B cell (primary cell): ENCODE measurements at regions not wholly inside any gene's neighbourhood (a gene's known extent, or its start where the extent isn't known, plus 50 kb on each side); places are given as distances from the start of the nearest gene placed in this dataset.

Experiments
- ATAC-seq: fragments of 200-7000 bp; cut with Tn5 transposase; one replicate; pipeline ENCODE4 v1.10.0; 2021; ENCODE audit warnings: low read depth, mild to moderate bottlenecking, moderate number of reproducible peaks, moderate library complexity
- CTCF ChIA-PET: fragments of 350-600 bp; sonication (Branson Sonifier 250); formaldehyde crosslinking; loops from one replicate; lab custom pipeline; 2021; ENCODE audit warnings: antibody characterized with exemption, inconsistent platforms; lab: Charles Lee
- POLR2A ChIA-PET: fragments of 350-600 bp; sonication (Branson Sonifier 250); formaldehyde crosslinking; loops from one replicate; lab custom pipeline; 2021; ENCODE audit warnings: antibody characterized with exemption; lab: Charles Lee
- DNase-seq: peaks from one replicate; pipeline ENCODE4 v3.0.0; 2013
- H2AFZ ChIP-seq: 2 replicates; pipeline ENCODE4 v1.6.1; 2012; ENCODE audit warnings: mild to moderate bottlenecking, low read depth, low read length; ENCODE audit not compliant: insufficient read depth, poor library complexity, severe bottlenecking
- H3K27ac ChIP-seq, 2 donors: 1 replicate in 1 of 2; 2 replicates in 1 of 2; pipeline ENCODE4 v1.5.1; 2012 to 2013; ENCODE audit warnings: low read length in 2 of 2, mild to moderate bottlenecking in 2 of 2, moderate library complexity in 1 of 2
- H3K27me3 ChIP-seq, 4 experiments: fragments of 200-600 bp in 1 of 4; sonication (generic) in 1 of 4; replicated peaks in 1 of 4; 1 replicate in 2 of 4; 2 replicates in 2 of 4; pipeline versions ENCODE4 v1.6.1 to v1.7.0; 2013 to 2016; ENCODE audit warnings: low read length in 3 of 4, mild to moderate bottlenecking in 2 of 4, mixed read lengths in 1 of 4, moderate library complexity in 1 of 4; ENCODE audit not compliant: insufficient read depth in 4 of 4, control insufficient read depth in 3 of 4; ENCODE audit errors: control extremely low read depth in 1 of 4
- H3K36me3 ChIP-seq, 2 experiments: replicated peaks in 1 of 2; 1 replicate in 1 of 2; 2 replicates in 1 of 2; pipeline versions ENCODE4 v1.6.1 to v1.7.1; 2013; ENCODE audit warnings: low read length in 1 of 2; ENCODE audit not compliant: insufficient read depth in 2 of 2, control insufficient read depth in 1 of 2; ENCODE audit errors: control extremely low read depth in 1 of 2, extremely low read depth in 1 of 2
- H3K4me1 ChIP-seq, 2 donors: fragments of 200-600 bp in 1 of 2; sonication (generic) in 1 of 2; 1 replicate in 1 of 2; 2 replicates in 1 of 2; pipeline versions ENCODE4 v1.5.1 to v1.6.1; 2013 to 2017; ENCODE audit warnings: low read length in 2 of 2; ENCODE audit not compliant: control insufficient read depth in 2 of 2, insufficient read depth in 2 of 2
- H3K4me2 ChIP-seq: replicated peaks from 2 replicates; pipeline ENCODE3; 2012; ENCODE audit warnings: mild to moderate bottlenecking, low read depth, low read length; ENCODE audit not compliant: poor library complexity, severe bottlenecking
- H3K4me3 ChIP-seq, 5 experiments: fragments of 200-600 bp in 1 of 5; sonication (generic) in 1 of 5; 1 replicate in 3 of 5; 2 replicates in 2 of 5; pipeline versions ENCODE4 v1.5.1 to v1.7.0; 2011 to 2016; ENCODE audit warnings: low read length in 4 of 5, mild to moderate bottlenecking in 4 of 5, low read depth in 2 of 5, control low read depth in 1 of 5, moderate library complexity in 1 of 5; ENCODE audit not compliant: insufficient read depth in 1 of 5; ENCODE audit errors: control extremely low read depth in 1 of 5, extremely low read depth in 1 of 5
- H3K79me2 ChIP-seq: fragments of 200-600 bp; sonication (generic); one replicate; pipeline ENCODE4 v1.6.0; 2016; ENCODE audit warnings: low read length; ENCODE audit not compliant: control insufficient read depth, insufficient read depth
- H3K9ac ChIP-seq: fragments of 200-600 bp; sonication (generic); 2 replicates; pipeline ENCODE4 v1.6.1; 2017; ENCODE audit warnings: mild to moderate bottlenecking, low read length, moderate library complexity
- H3K9me3 ChIP-seq, 3 donors: one replicate each; pipeline versions ENCODE4 v1.6.1 to v1.7.1; 2013; ENCODE audit warnings: low read length in 2 of 3; ENCODE audit not compliant: control insufficient read depth in 2 of 3, insufficient read depth in 1 of 3; ENCODE audit errors: control extremely low read depth in 1 of 3
- H4K20me1 ChIP-seq: 2 replicates; pipeline ENCODE4 v1.6.0; 2012; ENCODE audit warnings: mild to moderate bottlenecking, low read length; ENCODE audit not compliant: insufficient read depth, control insufficient read depth, poor library complexity, severe bottlenecking
- H3K27ac Mint-ChIP-seq: one replicate; pipeline ENCODE4 v1.8.0; 2021; ENCODE audit warnings: mixed read lengths
- H3K27me3 Mint-ChIP-seq: one replicate; pipeline ENCODE4 v1.8.0; 2021; ENCODE audit warnings: mixed read lengths
- H3K4me1 Mint-ChIP-seq: one replicate; pipeline ENCODE4 v1.8.0; 2021; ENCODE audit warnings: mixed read lengths
- H3K4me3 Mint-ChIP-seq: one replicate; pipeline ENCODE4 v1.8.0; 2021; ENCODE audit warnings: mixed read lengths
- H3K9me3 Mint-ChIP-seq: one replicate; pipeline ENCODE4 v1.8.0; 2022; ENCODE audit warnings: mixed read lengths; ENCODE audit not compliant: insufficient read depth
- CTCF ChIP-seq: fragments of 200-600 bp; IDR thresholded peaks from one replicate; pipeline ENCODE4 v1.8.0; 2022; ENCODE audit warnings: antibody characterized with exemption, mild to moderate bottlenecking
- EZH2 ChIP-seq: IDR thresholded peaks from 2 replicates; pipeline ENCODE4 v1.6.1; 2012; ENCODE audit warnings: borderline replicate concordance, low read depth, mild to moderate bottlenecking, moderate library complexity, low read length; ENCODE audit not compliant: insufficient read depth, poor library complexity, severe bottlenecking
- WGBS: methylation state at CpG from one replicate; pipeline ENCODE4 v1.1.5; 2013; ENCODE audit warnings: missing lambda C conversion rate; ENCODE audit not compliant: insufficient coverage; 5-methylcytosine and 5-hydroxymethylcytosine counted together
- intact Hi-C: fragments of 100-400 bp; cut with micrococcal nuclease; formaldehyde crosslinking; loops from one replicate; pipeline ENCODE4 v1.10.0; 2022

- no peak overlapping the region for H3K27ac Mint-ChIP-seq
- CTCF ChIA-PET = no interaction called here
- ATAC-seq (no peak), DNase-seq (no peak)
- Histone ChIP-seq H3K4me3 (no peak overlapping the region), H3K27ac (no peak overlapping the region), H4K20me1 (no peaks in the 10 kb centered on the region), H3K4me1 (no peaks in the 10 kb centered on the region), H3K27me3 (no peaks in the 10 kb centered on the region), H2AFZ (no peak overlapping the region), H3K79me2 (no peaks in the 10 kb centered on the region), H3K36me3 (no peaks in the 10 kb centered on the region), H3K4me2 (no peak overlapping the region), H3K9ac (no peak overlapping the region), H3K9me3 (peaks cover 4 to 9% (median 6%) of the 10 kb centered on the region in 3 donors)
- intact Hi-C loops = no loop called here
- H3K4me1 Mint-ChIP-seq = no peaks in the 10 kb centered on the region
- H3K27me3 Mint-ChIP-seq = peaks cover 18% of the 10 kb centered on the region
- peaks cover 2% of the 10 kb centered on the region for H3K9me3 Mint-ChIP-seq
- whole genome bisulfite sequencing = 78% methylated on average over 8 of the region's 11 CpGs
- POLR2A ChIA-PET = no interaction called here
- no peak for TF ChIP-seq EZH2
- no peak for TF ChIP-seq CTCF
- no peak overlapping the region for H3K4me3 Mint-ChIP-seq
Measured at GRCh38 chr2:129913695-129914495, 65.6 kb upstream of the RAB6C start.

GRCh38 chr2:129914538-129915302 lies 64.7 kb upstream of the RAB6C start:
- ATAC-seq (no peak), DNase-seq (no peak)
- Histone ChIP-seq H3K9ac (no peak overlapping the region), H3K36me3 (no peaks in the 10 kb centered on the region), H3K4me2 (no peak overlapping the region), H2AFZ (no peak overlapping the region), H3K79me2 (no peaks in the 10 kb centered on the region), H3K4me1 (no peaks in the 10 kb centered on the region), H3K27ac (no peak overlapping the region), H4K20me1 (no peaks in the 10 kb centered on the region), H3K27me3 (no peaks in the 10 kb centered on the region), H3K4me3 (no peak overlapping the region), H3K9me3 (peaks cover 4 to 14% (median 10%) of the 10 kb centered on the region in 3 donors)
- WGBS = 90% methylated on average over 11 of the region's 11 CpGs
- POLR2A ChIA-PET = no interaction called here
- CTCF ChIA-PET = no interaction called here
- intact Hi-C loops = no loop called here
- peaks cover 2% of the 10 kb centered on the region for H3K9me3 Mint-ChIP-seq
- no peak overlapping the region for H3K27ac Mint-ChIP-seq
- H3K27me3 Mint-ChIP-seq = peaks cover 18% of the 10 kb centered on the region
- H3K4me3 Mint-ChIP-seq = no peak overlapping the region
- no peaks in the 10 kb centered on the region for H3K4me1 Mint-ChIP-seq
- TF ChIP-seq CTCF (no peak), EZH2 (no peak)
